Hematopoietic multipotent progenitor cell treated with erythropoietin and hydrocortisone succinate and interleukin-3 and kit ligand, for 8 days (in vitro differentiated cells): ENCODE measurements at regions not wholly inside any gene's neighbourhood (a gene's known extent, or its start where the extent isn't known, plus 50 kb on each side); places are given as distances from the start of the nearest gene placed in this dataset.

Experiments
- DNase-seq: peaks from one replicate; pipeline ENCODE4 v3.0.0-alpha.2; 2015

GRCh38 chr4:18285357-18285756 is 263.8 kb upstream of the LCORL start:
- DNase-seq, result no peak

GRCh38 chr4:18278244-18278643 is 256.7 kb upstream of the LCORL start:
- DNase-seq, result no peak

GRCh38 chr4:18262832-18263231 is 241.3 kb upstream of the LCORL start:
- no peak for DNase-seq

GRCh38 chr4:18252052-18252451 is 230.5 kb upstream of the LCORL start:
- no peak for DNase-seq

- DNase-seq, result no peak
Observed at GRCh38 chr4:18250564-18250963, 229.0 kb upstream of the LCORL start.

- no peak for DNase-seq
Observed at GRCh38 chr4:18248611-18249010, 227.1 kb upstream of the LCORL start.

- no peak for DNase-seq
Observed at GRCh38 chr4:18247189-18247588, 225.6 kb upstream of the LCORL start.

- no peak for DNase-seq
Observed at GRCh38 chr4:18242919-18243693, 221.6 kb upstream of the LCORL start.

GRCh38 chr4:18241727-18242126 is 220.2 kb upstream of the LCORL start:
- no peak for DNase-seq

GRCh38 chr4:18234108-18234507 is 212.6 kb upstream of the LCORL start:
- no peak for DNase-seq

- DNase-seq, result no peak
Observed at GRCh38 chr4:18231726-18232125, 210.2 kb upstream of the LCORL start.

- no peak for DNase-seq
Observed at GRCh38 chr4:18227880-18228279, 206.3 kb upstream of the LCORL start.

GRCh38 chr4:18214411-18215055 is 193.0 kb upstream of the LCORL start:
- DNase-seq, result no peak

- DNase-seq, result no peak
Observed at GRCh38 chr4:18213576-18214198, 192.1 kb upstream of the LCORL start.

GRCh38 chr4:18209448-18209847 is 187.9 kb upstream of the LCORL start:
- DNase-seq, result no peak

- no peak for DNase-seq
Observed at GRCh38 chr4:18203966-18204365, 182.4 kb upstream of the LCORL start.

GRCh38 chr4:18202486-18202885 is 180.9 kb upstream of the LCORL start:
- DNase-seq, result no peak

- no peak for DNase-seq
Observed at GRCh38 chr4:18201885-18202284, 180.3 kb upstream of the LCORL start.

- DNase-seq, result no peak
Observed at GRCh38 chr4:18198653-18199052, 177.1 kb upstream of the LCORL start.

- DNase-seq, result no peak
Observed at GRCh38 chr4:18197467-18197866, 175.9 kb upstream of the LCORL start.

- DNase-seq, result no peak
Observed at GRCh38 chr4:18194278-18194677, 172.7 kb upstream of the LCORL start.

- no peak for DNase-seq
Observed at GRCh38 chr4:18192901-18193300, 171.3 kb upstream of the LCORL start.

GRCh38 chr4:18185491-18185890 is 163.9 kb upstream of the LCORL start:
- no peak for DNase-seq

- no peak for DNase-seq
Observed at GRCh38 chr4:18180892-18181291, 159.3 kb upstream of the LCORL start.
